ENCODE measurements at regions not wholly inside any gene's neighbourhood (a gene's known extent, or its start where the extent isn't known, plus 50 kb on each side); places are given as distances from the start of the nearest gene placed in this dataset.

GRCh38 chr12:88802096-88802706 is 221.9 kb upstream of the KITLG start:
- no peak for DNase-seq

- DNase-seq = no peak
Measured at GRCh38 chr12:88801227-88802095, 221.2 kb upstream of the KITLG start.

- no peak for DNase-seq
Measured at GRCh38 chr12:88793096-88793495, 212.8 kb upstream of the KITLG start.

- no peak for DNase-seq
Measured at GRCh38 chr12:88790231-88790630, 210.0 kb upstream of the KITLG start.

- DNase-seq = no peak
Measured at GRCh38 chr12:88784166-88784565, 203.9 kb upstream of the KITLG start.

GRCh38 chr12:88782351-88782750 is 202.1 kb upstream of the KITLG start:
- DNase-seq = no peak

GRCh38 chr12:88781909-88782308 is 201.6 kb upstream of the KITLG start:
- DNase-seq = no peak

GRCh38 chr12:88778064-88778463 is 197.8 kb upstream of the KITLG start:
- no peak for DNase-seq

GRCh38 chr12:88775742-88776151 is 195.5 kb upstream of the KITLG start:
- no peak for DNase-seq

- no peak for DNase-seq
Measured at GRCh38 chr12:88767699-88768098, 187.4 kb upstream of the KITLG start.

- no peak for DNase-seq
Measured at GRCh38 chr12:88764781-88765480, 184.7 kb upstream of the KITLG start.

- DNase-seq = no peak
Measured at GRCh38 chr12:88763536-88764100, 183.3 kb upstream of the KITLG start.

- no peak for DNase-seq
Measured at GRCh38 chr12:88758176-88758575, 177.9 kb upstream of the KITLG start.

- DNase-seq = no peak
Measured at GRCh38 chr12:88756917-88757316, 176.6 kb upstream of the KITLG start.

- DNase-seq = no peak
Measured at GRCh38 chr12:88756153-88756552, 175.9 kb upstream of the KITLG start.

- no peak for DNase-seq
Measured at GRCh38 chr12:88753707-88754106, 173.4 kb upstream of the KITLG start.

- no peak for DNase-seq
Measured at GRCh38 chr12:88753066-88753465, 172.8 kb upstream of the KITLG start.

GRCh38 chr12:88752183-88752582 is 171.9 kb upstream of the KITLG start:
- no peak for DNase-seq

GRCh38 chr12:88750867-88751543 is 170.7 kb upstream of the KITLG start:
- DNase-seq = no peak

- no peak for DNase-seq
Measured at GRCh38 chr12:88746386-88746785, 166.1 kb upstream of the KITLG start.

- no peak for DNase-seq
Measured at GRCh38 chr12:88743946-88744685, 163.8 kb upstream of the KITLG start.

- DNase-seq = no peak
Measured at GRCh38 chr12:88737838-88738472, 157.7 kb upstream of the KITLG start.

Data from DMS79 (cell line).